Esophagus muscularis mucosa (tissue), 4 donors: ENCODE measurements at regions not wholly inside any gene's neighbourhood (a gene's known extent, or its start where the extent isn't known, plus 50 kb on each side); places are given as distances from the start of the nearest gene placed in this dataset.

Source experiments
- DNase-seq: peaks from one replicate; pipeline ENCODE4 v3.0.0-alpha.2; 2017; ENCODE audit errors: extremely low spot score
- H3K27ac ChIP-seq, 4 donors: fragments of 200-600 bp; sonication (generic); replicated peaks in 1 of 4; 1 replicate in 3 of 4; 2 replicates in 1 of 4; pipeline ENCODE4 v1.5.1; 2016 to 2019; ENCODE audit warnings: mild to moderate bottlenecking in 1 of 4
- H3K27me3 ChIP-seq, 4 donors: fragments of 200-600 bp; sonication (generic); one replicate each; pipeline versions ENCODE4 v1.5.1 to v1.6.0; 2016 to 2019
- H3K36me3 ChIP-seq, 4 donors: fragments of 200-600 bp; sonication (generic); one replicate each; pipeline ENCODE4 v1.5.1; 2016 to 2019
- H3K4me1 ChIP-seq, 4 donors: fragments of 200-600 bp; sonication (generic); one replicate each; pipeline ENCODE4 v1.5.1; 2016 to 2019
- H3K4me3 ChIP-seq, 4 donors: fragments of 200-600 bp; sonication (generic); 1 replicate in 2 of 4; 2 replicates in 2 of 4; pipeline ENCODE4 v1.5.1; 2016 to 2019; ENCODE audit warnings: mild to moderate bottlenecking in 4 of 4, moderate library complexity in 1 of 4
- H3K9me3 ChIP-seq, 4 donors: fragments of 200-600 bp; sonication (generic); 1 replicate in 3 of 4; 2 replicates in 1 of 4; pipeline ENCODE4 v1.5.1; 2016 to 2019
- CTCF ChIP-seq, 3 experiments: fragments of 200-600 bp in 2 of 3; fragments of 450-650 bp in 1 of 3; sonication (generic) in 2 of 3; IDR thresholded peaks; one replicate each; pipeline ENCODE4 v1.5.1; 2017 to 2019; ENCODE audit warnings: antibody characterized with exemption in 3 of 3, mild to moderate bottlenecking in 2 of 3, moderate library complexity in 1 of 3
- EP300 ChIP-seq: sonication (generic); formaldehyde crosslinking; IDR thresholded peaks from one replicate; pipeline ENCODE4 v1.6.1; 2017; ENCODE audit warnings: antibody characterized with exemption
- POLR2A ChIP-seq: fragments of 450-650 bp; IDR thresholded peaks from one replicate; pipeline ENCODE4 v1.6.1; 2017; ENCODE audit warnings: antibody characterized with exemption, moderate library complexity, mild to moderate bottlenecking, low read depth
- POLR2AphosphoS5 ChIP-seq, 2 donors: sonication (generic); formaldehyde crosslinking; IDR thresholded peaks; one replicate each; pipeline ENCODE4 v1.6.1; 2017; ENCODE audit warnings: antibody characterized with exemption in 2 of 2
- WGBS: methylation state at CpG from one replicate; pipeline ENCODE4 v1.1.5; 2018; 5-methylcytosine and 5-hydroxymethylcytosine counted together
- intact Hi-C: fragments of 100-400 bp; cut with DNase I; formaldehyde crosslinking; loops from one replicate; pipeline ENCODE4 v1.15.1; 2023

GRCh38 chr21:16519644-16520043, 789.9 kb downstream of the USP25 start:
- Histone ChIP-seq H3K27me3 (no peaks in the 10 kb centered on the region), H3K4me3 (no peak overlapping the region), H3K9me3 (peaks cover 0 to 11% (median 0%) of the 10 kb centered on the region in 4 donors), H3K27ac (no peak overlapping the region), H3K4me1 (peaks cover 0 to 7% (median 0%) of the 10 kb centered on the region in 4 donors), H3K36me3 (no peaks in the 10 kb centered on the region)
- TF ChIP-seq CTCF (IDR thresholded peaks at IDR 0.05) (no peak), EP300 (no peak), POLR2AphosphoS5 (IDR thresholded peaks at IDR 0.05) (no peak), POLR2A (no peak)
- no peak for DNase-seq
- intact Hi-C loops = no loop called here

GRCh38 chr21:16522548-16522947, 792.8 kb downstream of the USP25 start:
- H3K27ac ChIP-seq = no peak overlapping the region
- no peaks in the 10 kb centered on the region for H3K9me3 ChIP-seq
- no peaks in the 10 kb centered on the region for H3K36me3 ChIP-seq
- 56% methylated on average over 2 of the region's 2 CpGs for WGBS
- no peak for DNase-seq
- peaks cover 0 to 7% (median 0%) of the 10 kb centered on the region in 4 donors for H3K4me1 ChIP-seq
- no peaks in the 10 kb centered on the region for H3K27me3 ChIP-seq
- intact Hi-C loops = no loop called here
- H3K4me3 ChIP-seq = no peak overlapping the region
- TF ChIP-seq EP300 (no peak), POLR2AphosphoS5 (IDR thresholded peaks at IDR 0.05) (no peak), CTCF (IDR thresholded peaks at IDR 0.05) (no peak), POLR2A (no peak)

GRCh38 chr21:16530656-16531055, 800.9 kb downstream of the USP25 start:
- H3K4me1 ChIP-seq = peaks cover 9 to 30% (median 15%) of the 10 kb centered on the region in 4 donors
- no peaks in the 10 kb centered on the region for H3K27me3 ChIP-seq
- intact Hi-C loops = no loop called here
- no peak overlapping the region for H3K4me3 ChIP-seq
- H3K9me3 ChIP-seq = peaks cover 0 to 5% (median 0%) of the 10 kb centered on the region in 4 donors
- TF ChIP-seq POLR2AphosphoS5 (IDR thresholded peaks at IDR 0.05) (no peak), CTCF (IDR thresholded peaks at IDR 0.05) (no peak), POLR2A (no peak)
- no peak for DNase-seq
- 89% methylated on average over 2 of the region's 2 CpGs for WGBS
- H3K36me3 ChIP-seq = no peaks in the 10 kb centered on the region
- H3K27ac ChIP-seq = no peak overlapping the region

GRCh38 chr21:16532840-16533239, 803.1 kb downstream of the USP25 start:
- H3K36me3 ChIP-seq = no peaks in the 10 kb centered on the region
- no peak for TF ChIP-seq POLR2A
- no peak for TF ChIP-seq POLR2AphosphoS5 (IDR thresholded peaks at IDR 0.05)
- no peak for TF ChIP-seq CTCF (IDR thresholded peaks at IDR 0.05)
- no peak for TF ChIP-seq EP300
- no peak overlapping the region for H3K4me3 ChIP-seq
- peaks cover 0 to 5% (median 0%) of the 10 kb centered on the region in 4 donors for H3K9me3 ChIP-seq
- H3K27ac ChIP-seq = peak overlapping the region in 3 of 4 donors; percentile 69 to 74 (median 74)
- DNase-seq = no peak
- intact Hi-C loops = no loop called here
- peaks cover 9 to 35% (median 19%) of the 10 kb centered on the region in 4 donors for H3K4me1 ChIP-seq
- 71% methylated on average over 4 of the region's 4 CpGs for WGBS
- no peaks in the 10 kb centered on the region for H3K27me3 ChIP-seq
